ENCODE measurements at regions not wholly inside any gene's neighbourhood (a gene's known extent, or its start where the extent isn't known, plus 50 kb on each side); places are given as distances from the start of the nearest gene placed in this dataset.

- TF ChIP-seq, protein P1, sequence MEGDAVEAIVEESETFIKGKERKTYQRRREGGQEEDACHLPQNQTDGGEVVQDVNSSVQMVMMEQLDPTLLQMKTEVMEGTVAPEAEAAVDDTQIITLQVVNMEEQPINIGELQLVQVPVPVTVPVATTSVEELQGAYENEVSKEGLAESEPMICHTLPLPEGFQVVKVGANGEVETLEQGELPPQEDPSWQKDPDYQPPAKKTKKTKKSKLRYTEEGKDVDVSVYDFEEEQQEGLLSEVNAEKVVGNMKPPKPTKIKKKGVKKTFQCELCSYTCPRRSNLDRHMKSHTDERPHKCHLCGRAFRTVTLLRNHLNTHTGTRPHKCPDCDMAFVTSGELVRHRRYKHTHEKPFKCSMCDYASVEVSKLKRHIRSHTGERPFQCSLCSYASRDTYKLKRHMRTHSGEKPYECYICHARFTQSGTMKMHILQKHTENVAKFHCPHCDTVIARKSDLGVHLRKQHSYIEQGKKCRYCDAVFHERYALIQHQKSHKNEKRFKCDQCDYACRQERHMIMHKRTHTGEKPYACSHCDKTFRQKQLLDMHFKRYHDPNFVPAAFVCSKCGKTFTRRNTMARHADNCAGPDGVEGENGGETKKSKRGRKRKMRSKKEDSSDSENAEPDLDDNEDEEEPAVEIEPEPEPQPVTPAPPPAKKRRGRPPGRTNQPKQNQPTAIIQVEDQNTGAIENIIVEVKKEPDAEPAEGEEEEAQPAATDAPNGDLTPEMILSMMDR (IDR thresholded peaks at IDR 0.05), result no peak
- no peak for TF ChIP-seq POLR2A (IDR thresholded peaks at IDR 0.05)
These were observed 130.2 kb upstream of the SULF2 start for GRCh38 chr20:47915495-47915894.

All from body of pancreas (tissue), 4 donors.